HG02870 (cell line): ENCODE measurements at regions not wholly inside any gene's neighbourhood (a gene's known extent, or its start where the extent isn't known, plus 50 kb on each side); places are given as distances from the start of the nearest gene placed in this dataset.

Experiments
- ATAC-seq: cut with Tn5 transposase; IDR thresholded peaks from one replicate; pipeline ENCODE4 v1.9.1; 2021; ENCODE audit warnings: mild to moderate bottlenecking, moderate library complexity; ENCODE audit not compliant: unreplicated experiment

- no peak for ATAC-seq
Observed at GRCh38 chr18:77811503-77811902, 561.9 kb downstream of the GALR1 start.

GRCh38 chr18:77815666-77816338, 566.2 kb downstream of the GALR1 start:
- no peak for ATAC-seq

DNA sequence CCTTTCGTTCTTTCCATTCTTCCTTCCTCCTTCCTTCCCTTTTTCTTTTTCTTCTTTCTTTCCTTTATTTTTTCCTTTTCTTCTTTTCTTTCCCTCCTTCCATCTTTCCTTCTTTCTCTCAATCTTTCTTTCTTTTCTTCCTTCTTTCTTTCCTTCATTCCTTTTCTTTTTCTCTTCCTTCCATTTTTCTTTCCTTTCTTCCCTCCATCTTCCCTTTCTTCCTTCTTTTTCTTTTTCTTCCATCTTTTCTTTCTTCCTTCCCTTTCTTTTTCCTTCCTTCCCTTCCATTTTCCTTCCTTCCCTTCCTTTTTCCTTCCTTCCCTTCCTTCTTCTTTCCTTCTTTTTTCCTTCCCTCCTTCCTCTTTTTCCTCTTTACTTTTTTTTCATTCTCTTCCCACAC, 568.7 kb downstream of the GALR1 start:
- ATAC-seq, result no peak

- ATAC-seq, result no peak
Observed at GRCh38 chr18:77820472-77820871, 570.8 kb downstream of the GALR1 start.

GRCh38 chr18:77821892-77822291, 572.2 kb downstream of the GALR1 start:
- ATAC-seq, result no peak

- no peak for ATAC-seq
Observed at GRCh38 chr18:77822632-77823031, 573.0 kb downstream of the GALR1 start.

- no peak for ATAC-seq
Observed at GRCh38 chr18:77833807-77834206, 584.2 kb downstream of the GALR1 start.

DNA sequence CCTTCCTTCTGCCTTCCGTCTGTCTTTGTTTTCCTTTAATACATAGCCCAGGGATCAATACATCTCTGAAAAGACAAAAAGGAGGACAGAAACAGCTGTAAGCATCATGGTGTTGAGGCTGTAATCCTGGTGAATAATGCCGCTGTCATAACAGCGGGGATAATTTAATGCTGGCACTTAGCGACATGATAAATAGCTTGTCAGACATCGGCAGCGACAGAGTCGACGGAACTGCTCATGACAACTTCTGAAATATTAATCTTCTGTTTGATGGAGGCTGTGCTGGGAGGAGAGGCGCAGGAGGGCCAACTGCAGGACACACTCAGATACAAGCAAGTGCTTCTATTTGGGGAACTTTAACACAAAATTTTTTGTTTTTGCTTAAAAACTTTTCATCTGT, 602.2 kb downstream of the GALR1 start:
- ATAC-seq, result no peak

DNA sequence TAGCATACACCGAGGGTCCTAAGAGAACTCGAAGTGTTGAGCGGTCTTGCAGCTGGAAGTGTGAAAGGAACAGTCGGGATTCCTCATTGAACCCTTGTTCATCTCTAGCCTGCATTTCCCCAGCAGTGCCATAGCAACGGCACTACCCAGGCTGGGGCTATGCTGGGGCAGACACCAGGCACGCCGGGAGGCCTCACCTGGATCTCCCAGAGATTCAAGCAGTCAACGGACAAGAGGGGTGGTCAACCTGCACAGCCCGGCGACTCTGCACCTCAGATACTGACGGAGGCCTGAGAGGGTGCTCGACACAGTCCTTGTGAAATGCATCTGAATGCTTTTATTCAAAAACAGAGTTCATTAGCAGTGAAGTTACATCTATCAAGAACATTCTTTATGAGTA, 604.2 kb downstream of the GALR1 start:
- ATAC-seq, result no peak

DNA sequence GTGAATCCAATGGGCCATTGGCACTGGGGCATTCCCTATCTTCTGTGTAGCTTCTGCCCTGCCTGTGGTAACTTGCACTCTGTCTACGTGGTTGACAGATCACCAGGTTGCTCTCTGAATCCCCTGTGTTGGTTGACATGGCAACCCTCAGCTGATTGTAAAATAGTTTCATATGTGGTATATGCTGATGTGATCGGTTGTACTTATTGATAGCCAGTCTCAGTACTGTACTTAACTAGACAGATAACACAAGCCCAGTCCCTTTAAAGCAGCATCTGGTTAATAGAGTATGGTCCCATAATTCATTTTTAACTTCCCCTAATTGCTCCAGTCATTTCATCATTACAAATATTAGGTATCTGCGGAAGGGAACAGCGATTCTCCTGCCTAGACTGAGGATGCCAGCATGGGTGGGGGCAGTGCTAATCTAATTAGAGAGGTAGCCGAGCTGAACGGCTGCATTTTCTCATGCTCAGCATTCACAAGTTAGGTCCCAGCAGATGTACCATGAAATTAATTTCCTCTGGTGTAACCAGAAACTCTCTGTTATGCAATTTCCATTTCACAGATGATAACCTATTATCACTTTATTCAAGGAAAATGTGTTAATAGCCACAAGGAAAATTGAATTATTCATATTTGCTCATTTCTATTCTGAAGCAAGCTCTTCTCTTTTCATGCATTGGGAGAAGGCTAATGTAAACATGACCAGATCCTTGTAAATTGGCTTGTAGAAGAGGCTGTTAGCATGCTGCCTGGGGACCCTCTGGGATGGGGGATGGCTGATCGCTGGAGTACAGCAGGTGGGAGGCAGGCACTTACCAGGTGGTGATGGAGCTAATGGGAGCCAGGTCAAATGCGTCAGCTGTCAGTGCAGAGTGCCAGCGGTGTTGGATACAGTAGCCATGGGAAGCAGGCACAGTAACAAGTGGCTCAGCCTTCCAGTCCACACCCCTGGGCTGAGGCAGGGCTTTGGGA, 608.3 kb downstream of the GALR1 start:
- ATAC-seq, result no peak

GRCh38 chr18:77859634-77860033, 610.0 kb downstream of the GALR1 start:
- no peak for ATAC-seq

GRCh38 chr18:77862066-77862757, 612.6 kb downstream of the GALR1 start:
- ATAC-seq, result no peak

- no peak for ATAC-seq
Observed at GRCh38 chr18:77865853-77866252, 616.2 kb downstream of the GALR1 start.

- no peak for ATAC-seq
Observed at GRCh38 chr18:77866351-77866750, 616.7 kb downstream of the GALR1 start.

GRCh38 chr18:77870199-77870598, 620.6 kb downstream of the GALR1 start:
- ATAC-seq, result no peak

DNA sequence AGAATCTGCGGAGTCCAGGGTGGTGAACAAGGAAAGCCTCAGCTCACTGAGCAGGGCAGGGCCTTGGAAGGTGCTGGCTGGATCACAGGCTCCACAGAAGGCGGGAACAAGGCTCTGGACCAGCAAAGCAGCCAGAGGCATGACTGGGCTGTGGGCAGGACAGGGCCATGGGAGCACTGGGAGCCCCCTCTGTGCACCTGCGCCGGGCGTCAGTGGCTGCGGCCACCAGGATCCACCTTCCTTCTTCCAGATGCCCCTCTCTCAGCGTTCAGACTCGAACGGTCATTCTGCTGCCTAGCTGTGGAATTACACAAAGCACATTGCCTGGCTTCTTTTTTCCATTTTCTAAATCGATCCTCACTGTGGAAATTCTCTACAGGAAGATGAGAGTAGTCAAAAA, 621.2 kb downstream of the GALR1 start:
- ATAC-seq, result no peak

DNA sequence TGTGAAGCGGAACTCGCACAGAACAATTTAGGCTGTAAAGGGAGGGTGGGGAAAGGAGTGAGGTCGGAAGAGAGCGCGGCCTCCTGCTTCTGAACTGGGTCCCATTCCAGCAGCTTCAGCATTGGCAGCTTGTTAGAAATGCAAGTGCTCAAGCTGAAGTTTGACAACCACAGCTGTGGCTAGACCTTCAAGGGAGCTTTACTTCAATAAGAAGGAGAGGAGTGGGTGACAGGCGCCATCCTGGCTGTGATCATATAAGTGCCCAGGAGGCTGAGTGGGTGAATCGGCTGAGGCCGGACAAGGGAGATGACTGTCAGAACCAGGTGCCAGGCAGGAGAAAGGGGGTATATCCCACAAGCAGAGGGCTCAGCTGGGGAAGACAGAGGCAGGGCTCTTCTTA, 622.5 kb downstream of the GALR1 start:
- no peak for ATAC-seq

DNA sequence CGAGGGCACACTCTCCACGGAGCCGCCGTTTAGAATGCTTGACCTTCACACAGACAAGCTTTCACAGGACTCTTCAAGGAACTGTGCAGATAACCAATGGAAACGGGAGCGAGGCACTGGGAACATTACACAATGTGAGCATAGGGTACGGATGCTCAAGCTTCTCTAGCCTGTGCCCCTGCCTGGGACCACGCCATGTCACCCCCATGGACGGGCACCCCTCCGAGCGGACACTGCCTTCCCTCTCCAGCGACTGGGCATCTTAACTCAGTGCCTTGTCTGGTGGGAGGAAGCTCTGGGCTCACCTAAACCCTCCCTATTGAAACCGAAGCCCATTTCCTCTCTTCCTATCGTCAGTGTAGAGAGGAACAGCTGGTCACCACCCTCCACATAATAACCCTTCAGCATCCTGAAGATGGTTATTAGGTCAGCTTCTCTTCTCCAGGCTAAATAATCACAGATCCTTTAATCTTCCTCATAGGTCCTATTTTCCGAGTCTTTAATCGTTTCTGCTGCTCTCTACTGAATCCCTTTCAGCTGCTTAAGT, 626.7 kb downstream of the GALR1 start:
- no peak for ATAC-seq

DNA sequence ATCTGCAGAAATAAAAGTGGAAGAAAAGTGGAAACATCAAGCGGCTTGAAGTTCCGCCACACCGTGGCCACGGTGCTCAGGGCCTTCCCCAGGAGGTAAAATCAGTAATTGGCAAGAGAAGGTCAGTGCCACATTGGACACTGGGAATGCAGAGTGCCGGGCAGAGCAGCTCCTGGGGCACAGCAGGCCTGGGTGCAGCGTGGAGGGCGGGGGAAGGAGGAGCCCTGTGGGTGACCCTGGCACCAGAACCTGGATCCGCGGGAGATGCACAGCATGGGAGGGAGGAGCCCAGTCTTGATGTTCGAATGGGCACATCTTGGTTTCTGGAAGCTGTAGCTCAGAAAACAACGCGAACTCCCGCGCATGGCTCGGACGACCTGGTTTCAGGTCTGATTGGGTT, 630.2 kb downstream of the GALR1 start:
- no peak for ATAC-seq

- no peak for ATAC-seq
Observed at GRCh38 chr18:77884454-77884853, 634.8 kb downstream of the GALR1 start.

GRCh38 chr18:77894060-77894459, 644.4 kb downstream of the GALR1 start:
- ATAC-seq, result no peak
